IMR-90 (cell line): ENCODE measurements at regions not wholly inside any gene's neighbourhood (a gene's known extent, or its start where the extent isn't known, plus 50 kb on each side); places are given as distances from the start of the nearest gene placed in this dataset.
A peak's percentile ranks its signal among the peaks of the same experiment; 100 is the strongest.

Source experiments
- ATAC-seq: fragments of 200-7000 bp; cut with Tn5 transposase; 2 replicates; pipeline ENCODE4 v1.9.1; 2020; ENCODE audit warnings: low read depth, mild to moderate bottlenecking, moderate library complexity
- BruUV-seq: library from RNA; stranded (reverse); fragments of 400-500 nt; replicated peaks from 2 replicates; lab custom pipeline; 2021; lab: Mats Ljungman, UMichigan
- CTCF ChIA-PET: fragments of 300-600 bp; formaldehyde crosslinking; extraction: SDS; loops from one replicate; lab custom pipeline; 2021; ENCODE audit warnings: antibody characterized with exemption; lab: Yijun Ruan, JAX
- POLR2A ChIA-PET: fragments of 300-600 bp; sonication (Branson Sonifier 250); formaldehyde crosslinking; loops from one replicate; lab custom pipeline; 2022; ENCODE audit warnings: antibody characterized with exemption; ENCODE audit not compliant: unreplicated experiment; lab: Charles Lee
- DNase-seq: peaks from one replicate; pipeline ENCODE4 v3.0.0; 2013
- H2AFZ ChIP-seq: replicated peaks from 2 replicates; pipeline ENCODE3; 2013; ENCODE audit warnings: low read length, mild to moderate bottlenecking; ENCODE audit not compliant: poor library complexity
- H2AK5ac ChIP-seq: 2 replicates; pipeline ENCODE4 v1.6.1; 2013; ENCODE audit warnings: low read depth, low read length, inconsistent platforms
- H2AK9ac ChIP-seq: replicated peaks from 2 replicates; pipeline ENCODE3; 2013; ENCODE audit warnings: mild to moderate bottlenecking, low read depth, low read length, moderate library complexity; ENCODE audit not compliant: poor library complexity
- H2BK120ac ChIP-seq: 2 replicates; pipeline ENCODE4 v1.6.1; 2013; ENCODE audit warnings: low read depth, low read length, inconsistent platforms
- H2BK15ac ChIP-seq: 3 replicates; pipeline ENCODE4 v1.6.1; 2013; ENCODE audit warnings: low read depth, low read length, inconsistent platforms
- H2BK20ac ChIP-seq: 2 replicates; pipeline ENCODE4 v1.6.1; 2013; ENCODE audit warnings: low read depth, mild to moderate bottlenecking, inconsistent platforms, low read length, moderate library complexity
- H2BK5ac ChIP-seq: 2 replicates; pipeline ENCODE4 v1.6.1; 2013; ENCODE audit warnings: mild to moderate bottlenecking, low read depth, low read length, inconsistent platforms; ENCODE audit not compliant: poor library complexity, severe bottlenecking
- H3K14ac ChIP-seq: replicated peaks from 2 replicates; pipeline ENCODE4 v1.6.1; 2013; ENCODE audit warnings: low read depth, low read length, inconsistent platforms
- H3K18ac ChIP-seq: 2 replicates; pipeline ENCODE4 v1.6.1; 2013; ENCODE audit warnings: low read depth, low read length, control low read depth
- H3K23ac ChIP-seq: 2 replicates; pipeline ENCODE4 v1.6.1; 2013; ENCODE audit warnings: low read depth, low read length, inconsistent platforms
- H3K27ac ChIP-seq: 2 replicates; pipeline ENCODE4 v1.5.1; 2013; ENCODE audit warnings: mild to moderate bottlenecking, control low read depth, low read length; ENCODE audit not compliant: insufficient read depth
- H3K27me3 ChIP-seq: 2 replicates; pipeline ENCODE4 v1.6.1; 2013; ENCODE audit warnings: low read length; ENCODE audit not compliant: control insufficient read depth, insufficient read depth
- H3K36me3 ChIP-seq: 2 replicates; pipeline ENCODE4 v1.6.1; 2013; ENCODE audit warnings: low read length, mixed read lengths; ENCODE audit not compliant: control insufficient read depth, insufficient read depth
- H3K4ac ChIP-seq: 2 replicates; pipeline ENCODE4 v1.6.1; 2013; ENCODE audit warnings: low read depth, low read length, inconsistent platforms
- H3K4me1 ChIP-seq: 2 replicates; pipeline ENCODE4 v1.6.1; 2013; ENCODE audit warnings: low read length, mixed read lengths; ENCODE audit not compliant: control insufficient read depth, insufficient read depth
- H3K4me2 ChIP-seq: 2 replicates; pipeline ENCODE4 v1.6.1; 2013; ENCODE audit warnings: low read depth, mild to moderate bottlenecking, control low read depth, low read length, moderate library complexity
- H3K4me3 ChIP-seq: 2 replicates; pipeline ENCODE4 v1.5.1; 2013; ENCODE audit warnings: low read depth, mild to moderate bottlenecking, control low read depth, low read length, moderate library complexity; ENCODE audit not compliant: insufficient read depth
- H3K56ac ChIP-seq: 2 replicates; pipeline ENCODE4 v1.6.1; 2013; ENCODE audit warnings: low read length, inconsistent platforms; ENCODE audit not compliant: insufficient read depth; ENCODE audit errors: extremely low read depth
- H3K79me1 ChIP-seq, 2 experiments: 2 replicates each; pipeline ENCODE4 v1.6.1; 2013; ENCODE audit warnings: low read length in 2 of 2, inconsistent platforms in 1 of 2, low read depth in 1 of 2
- H3K9ac ChIP-seq: 2 replicates; pipeline ENCODE4 v1.6.1; 2013; ENCODE audit warnings: low read depth, low read length, control low read depth
- H3K9me1 ChIP-seq: 2 replicates; pipeline ENCODE4 v1.6.1; 2013; ENCODE audit warnings: low read length, inconsistent platforms; ENCODE audit not compliant: insufficient read depth
- H3K9me3 ChIP-seq: 2 replicates; pipeline ENCODE4 v1.6.1; 2013; ENCODE audit warnings: low read length; ENCODE audit not compliant: control insufficient read depth, insufficient read depth
- H4K20me1 ChIP-seq: 2 replicates; pipeline ENCODE4 v1.6.1; 2013; ENCODE audit warnings: low read length, inconsistent platforms; ENCODE audit not compliant: insufficient read depth
- H4K5ac ChIP-seq: 2 replicates; pipeline ENCODE4 v1.6.1; 2013; ENCODE audit warnings: mild to moderate bottlenecking, low read depth, low read length, control low read depth
- H4K8ac ChIP-seq, 2 experiments: 2 replicates each; pipeline ENCODE4 v1.6.1; 2013; ENCODE audit warnings: low read depth in 2 of 2, low read length in 2 of 2, control low read depth in 1 of 2, inconsistent platforms in 1 of 2
- H4K91ac ChIP-seq: 2 replicates; pipeline ENCODE4 v1.6.1; 2013; ENCODE audit warnings: low read depth, low read length, inconsistent platforms; ENCODE audit not compliant: insufficient read depth
- CEBPB ChIP-seq: IDR thresholded peaks from 2 replicates; pipeline ENCODE4 v1.6.1; 2012; ENCODE audit warnings: low read depth, low read length, improper control_type of control experiment
- CHD1 ChIP-seq: IDR thresholded peaks from 2 replicates; pipeline ENCODE4 v1.6.1; 2012; ENCODE audit warnings: low read depth, low read length, improper control_type of control experiment
- ELK1 ChIP-seq: fragments of 150-350 bp; IDR thresholded peaks from 2 replicates; pipeline ENCODE4 v1.6.1; 2016; ENCODE audit warnings: low read depth, mild to moderate bottlenecking, low read length, moderate library complexity, borderline replicate concordance
- MAFK ChIP-seq: IDR thresholded peaks from 2 replicates; pipeline ENCODE4 v1.6.1; 2012; ENCODE audit warnings: low read depth, low read length, improper control_type of control experiment
- MXI1 ChIP-seq: IDR thresholded peaks from 2 replicates; pipeline ENCODE4 v1.6.1; 2012; ENCODE audit warnings: low read depth, mild to moderate bottlenecking, low read length, moderate library complexity, borderline replicate concordance
- WGBS, 2 experiments: methylation state at CpG; one replicate each; pipeline versions ENCODE4 v1.1.5 to v1.1.7; 2013; ENCODE audit warnings: missing lambda C conversion rate in 2 of 2; ENCODE audit not compliant: insufficient read length in 1 of 2; ENCODE audit errors: extremely low coverage in 2 of 2; 5-methylcytosine and 5-hydroxymethylcytosine counted together
- dilution Hi-C: fragments of 300-500 bp; cut with HindIII; formaldehyde crosslinking; loops from one replicate; pipeline ENCODE4 v1.14.3; 2018; ENCODE audit warnings: low sequenced_read_pairs; ENCODE audit not compliant: unreplicated experiment
- in situ Hi-C: fragments of 300-500 bp; cut with MboI; formaldehyde crosslinking; loops from 3 replicates; pipeline ENCODE4 v1.14.3; 2019; ENCODE audit warnings: low sequenced_read_pairs, inconsistent platforms, mixed read lengths
- intact Hi-C: fragments of 100-400 bp; cut with micrococcal nuclease; formaldehyde crosslinking; loops from 2 replicates; pipeline ENCODE4 v1.10.0; 2022

GRCh38 chr19:30701178-30701577 is 329.0 kb downstream of the ZNF536 start:
- intact Hi-C loops = no loop called here
- H3K4ac ChIP-seq = no peak overlapping the region
- ATAC-seq (no peak), DNase-seq (no peak)
- no peak overlapping the region for H4K5ac ChIP-seq
- dilution Hi-C loops = no loop called here
- ChIA-PET CTCF (no interaction called here), POLR2A (no interaction called here)
- no peak overlapping the region for H3K4me2 ChIP-seq
- H3K23ac ChIP-seq = no peak overlapping the region
- H3K27me3 ChIP-seq = no peaks in the 10 kb centered on the region
- H4K91ac ChIP-seq = no peak overlapping the region
- H3K9me1 ChIP-seq = no peaks in the 10 kb centered on the region
- no peak overlapping the region for H2AK5ac ChIP-seq
- H3K18ac ChIP-seq = no peak overlapping the region
- no peak overlapping the region for H4K8ac ChIP-seq
- H3K9ac ChIP-seq = no peak overlapping the region
- H3K79me1 ChIP-seq = no peaks in the 10 kb centered on the region
- no TSS peak for BruUV-seq
- H3K9me3 ChIP-seq = no peaks in the 10 kb centered on the region
- no peaks in the 10 kb centered on the region for H3K4me1 ChIP-seq
- H2BK20ac ChIP-seq = no peak overlapping the region
- H2AK9ac ChIP-seq = no peak overlapping the region
- no peak overlapping the region for H3K4me3 ChIP-seq
- no peak overlapping the region for H2BK120ac ChIP-seq
- no peaks in the 10 kb centered on the region for H3K36me3 ChIP-seq
- no peak overlapping the region for H2BK15ac ChIP-seq
- H3K56ac ChIP-seq = no peak overlapping the region
- no peaks in the 10 kb centered on the region for H4K20me1 ChIP-seq
- in situ Hi-C loops = no loop called here
- H2AFZ ChIP-seq = no peak overlapping the region
- H3K14ac ChIP-seq = no peak overlapping the region
- WGBS, 2 experiments = 100% methylated on average over 1 of the region's 2 CpGs; no CpG with 5 or more reads in 1 of the 2 experiments
- no peak overlapping the region for H3K27ac ChIP-seq
- peak overlapping the region; percentile 86 for H2BK5ac ChIP-seq
- TF ChIP-seq CHD1 (no peak), CEBPB (no peak), MXI1 (no peak), ELK1 (no peak), MAFK (no peak)
